ENCODE measurements at regions not wholly inside any gene's neighbourhood (a gene's known extent, or its start where the extent isn't known, plus 50 kb on each side); places are given as distances from the start of the nearest gene placed in this dataset.

DNA sequence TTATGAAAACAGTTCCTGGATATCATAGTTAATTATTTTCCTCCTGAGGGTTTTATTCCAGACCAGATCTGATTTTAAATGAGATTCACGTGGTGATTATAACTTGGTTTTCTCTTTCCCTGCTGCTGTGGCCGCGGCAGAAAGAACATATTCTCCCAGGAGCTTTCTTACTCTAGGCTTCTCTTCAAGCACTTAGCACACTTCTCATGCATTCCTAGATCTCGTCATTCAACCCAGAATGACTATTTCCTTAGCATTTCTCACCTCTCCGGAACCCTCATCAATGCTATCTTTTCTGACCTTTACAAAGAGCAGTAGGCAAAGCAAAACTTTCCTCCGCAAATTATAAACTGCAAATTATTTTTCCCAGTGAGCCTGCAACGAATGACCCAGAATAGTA lies 122.9 kb downstream of the GPAT3 start:
- Histone ChIP-seq H3K36me3 (no peaks in the 10 kb centered on the region), H3K4me3 (no peak overlapping the region), H3K4me1 (ENCODE audit: low read depth) (no peaks in the 10 kb centered on the region), H3K9me3 (ENCODE audit: low read depth) (no peaks in the 10 kb centered on the region), H3K27ac (no peak overlapping the region), H3K27me3 (no peaks in the 10 kb centered on the region)
- TF ChIP-seq CTCF (IDR thresholded peaks at IDR 0.05; ENCODE audit: low read depth, low read length) = no peak
- DNase-seq (ENCODE audit: low read depth in 1 of 2, low spot score in 1 of 2) = no peak

- H3K27me3 ChIP-seq = no peaks in the 10 kb centered on the region
- H3K4me3 ChIP-seq = no peak overlapping the region
- no peaks in the 10 kb centered on the region for H3K9me3 ChIP-seq (ENCODE audit: low read depth)
- H3K27ac ChIP-seq = no peak overlapping the region
- DNase-seq (ENCODE audit: low read depth in 1 of 2, low spot score in 1 of 2) = no peak
- H3K4me1 ChIP-seq (ENCODE audit: low read depth) = no peaks in the 10 kb centered on the region
- no peaks in the 10 kb centered on the region for H3K36me3 ChIP-seq
- TF ChIP-seq CTCF (IDR thresholded peaks at IDR 0.05; ENCODE audit: low read depth, low read length) = no peak
Measured at GRCh38 chr4:83657336-83657735, 121.4 kb downstream of the GPAT3 start.
